ENCODE measurements at regions not wholly inside any gene's neighbourhood (a gene's known extent, or its start where the extent isn't known, plus 50 kb on each side); places are given as distances from the start of the nearest gene placed in this dataset.

- no peak for TF ChIP-seq CTCF (IDR thresholded peaks at IDR 0.05)
- no peak for TF ChIP-seq POLR2A (IDR thresholded peaks at IDR 0.05)
Observed at GRCh38 chr2:200748779-200749178, 62.9 kb upstream of the BZW1 start.

Measured in Peyer's patch (tissue), 4 donors.